Germinal center (tissue), 1 donor: ENCODE measurements at regions not wholly inside any gene's neighbourhood (a gene's known extent, or its start where the extent isn't known, plus 50 kb on each side); places are given as distances from the start of the nearest gene placed in this dataset.
"Not testable (repeated sequence)": the region's sequence is repeated elsewhere in the genome, so short reads cannot be mapped to it uniquely, and the experiment has no call there.

Experiments
- DNase-seq: peaks from one replicate; pipeline ENCODE4 v3.0.0; 2012; ENCODE audit warnings: mixed read lengths, low spot score

DNA sequence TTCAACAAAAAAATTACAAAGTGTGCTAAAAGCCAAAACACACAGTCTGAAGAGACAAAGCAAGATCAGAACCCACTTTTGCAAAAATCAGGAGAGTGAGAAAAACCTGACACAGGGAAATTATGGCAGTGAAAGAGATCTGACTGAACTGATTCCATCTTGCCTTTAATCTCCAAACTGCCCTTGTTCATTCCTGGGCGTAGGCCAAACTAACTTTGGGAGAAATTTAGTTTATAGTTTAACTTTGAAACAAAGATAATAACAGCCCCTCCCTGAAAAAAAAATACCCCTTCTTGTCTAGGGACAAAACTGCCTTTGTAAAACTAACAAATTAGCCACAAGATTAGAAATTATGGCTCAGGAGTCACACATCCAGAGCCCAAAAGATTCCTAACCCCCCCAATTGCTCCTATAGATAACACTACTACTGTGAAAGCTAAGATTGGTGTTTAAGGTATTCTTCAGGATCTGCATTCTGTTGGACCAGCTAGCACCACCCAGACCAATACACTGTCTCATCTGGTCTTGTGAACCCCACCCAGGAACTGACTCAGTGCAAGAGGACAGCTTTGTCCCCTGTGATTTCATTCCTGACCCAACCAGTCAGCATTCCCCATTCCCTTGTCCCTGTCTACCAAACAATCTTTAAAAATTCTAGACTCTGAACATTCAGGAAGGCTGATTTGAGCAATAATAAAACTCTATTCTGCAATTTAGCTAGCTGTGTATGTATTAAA lies 226.1 kb upstream of the SH3BP4 start:
- no peak for DNase-seq

- DNase-seq = no peak
These were observed 227.0 kb upstream of the SH3BP4 start for GRCh38 chr2:234724850-234725249.

DNA sequence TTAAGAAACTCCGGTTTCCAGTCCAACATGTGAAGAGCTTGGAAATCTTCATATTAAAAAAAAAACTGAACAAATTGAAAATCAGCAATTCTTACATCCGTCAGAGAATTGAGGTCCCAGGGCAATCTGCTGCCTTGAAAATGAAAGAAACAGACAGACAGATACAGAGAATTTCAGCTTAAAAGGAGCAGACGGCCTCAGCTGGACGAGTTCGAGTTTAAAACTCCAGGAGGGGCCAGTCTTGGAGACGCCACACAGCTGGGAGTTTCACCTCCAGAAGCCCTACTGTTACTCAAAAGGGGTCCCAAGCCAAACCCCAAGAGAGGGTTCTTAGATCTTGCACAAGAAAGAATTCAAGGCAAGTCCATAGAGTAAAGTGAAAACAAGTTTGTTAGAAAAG lies 226.5 kb upstream of the ARL4C start:
- no peak for DNase-seq

- DNase-seq = no peak
These were observed 225.3 kb upstream of the ARL4C start for GRCh38 chr2:234722176-234722575.

DNA sequence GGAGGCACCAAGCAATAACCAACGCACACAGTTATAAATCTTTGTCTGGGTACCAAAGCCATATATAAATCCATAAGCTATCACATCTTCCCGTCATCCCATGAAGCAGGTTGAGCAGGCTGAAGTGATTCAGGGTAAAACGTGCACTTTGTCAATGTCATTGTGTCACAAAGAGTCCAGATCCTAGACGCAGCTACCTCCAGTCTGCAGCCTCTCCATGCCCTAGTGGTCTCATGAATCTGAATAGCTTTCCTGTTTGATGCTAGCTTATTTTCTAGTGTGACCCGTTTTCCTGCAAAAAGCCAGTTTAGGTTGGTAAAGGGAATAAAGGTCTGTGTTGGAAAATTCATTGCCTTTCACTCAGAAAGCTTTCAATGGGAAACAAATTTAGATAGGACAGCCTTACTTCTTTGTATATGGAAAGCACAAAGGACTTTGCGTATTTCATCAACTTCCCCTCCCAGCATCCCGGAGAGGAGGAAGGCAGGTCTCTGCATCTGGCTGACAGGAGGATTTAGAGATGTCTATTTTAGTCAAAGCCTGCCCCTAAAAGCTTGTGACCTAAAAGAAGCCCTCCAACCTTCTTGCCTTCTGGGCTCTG lies 222.3 kb upstream of the ARL4C start:
- no peak for DNase-seq

DNA sequence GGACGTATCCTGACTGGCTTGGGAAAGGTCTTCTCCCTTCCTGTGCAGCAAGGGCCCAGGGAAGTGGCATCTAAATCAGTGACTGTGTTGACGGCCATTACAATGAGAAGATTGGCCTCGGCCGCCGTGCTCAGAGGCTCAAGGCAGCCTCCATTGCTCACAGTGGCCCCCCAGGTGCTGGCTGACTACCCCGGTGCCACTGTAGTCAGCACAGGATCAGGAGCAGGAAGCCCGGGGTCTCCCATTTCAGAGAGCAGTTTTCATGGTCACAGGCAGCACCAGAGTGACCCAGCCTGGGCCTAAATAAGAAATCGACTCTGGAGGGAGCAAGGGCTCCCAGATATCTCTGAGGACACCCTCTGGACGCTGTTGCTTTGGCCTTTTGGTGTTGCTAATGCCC lies 219.4 kb upstream of the ARL4C start:
- no peak for DNase-seq

DNA sequence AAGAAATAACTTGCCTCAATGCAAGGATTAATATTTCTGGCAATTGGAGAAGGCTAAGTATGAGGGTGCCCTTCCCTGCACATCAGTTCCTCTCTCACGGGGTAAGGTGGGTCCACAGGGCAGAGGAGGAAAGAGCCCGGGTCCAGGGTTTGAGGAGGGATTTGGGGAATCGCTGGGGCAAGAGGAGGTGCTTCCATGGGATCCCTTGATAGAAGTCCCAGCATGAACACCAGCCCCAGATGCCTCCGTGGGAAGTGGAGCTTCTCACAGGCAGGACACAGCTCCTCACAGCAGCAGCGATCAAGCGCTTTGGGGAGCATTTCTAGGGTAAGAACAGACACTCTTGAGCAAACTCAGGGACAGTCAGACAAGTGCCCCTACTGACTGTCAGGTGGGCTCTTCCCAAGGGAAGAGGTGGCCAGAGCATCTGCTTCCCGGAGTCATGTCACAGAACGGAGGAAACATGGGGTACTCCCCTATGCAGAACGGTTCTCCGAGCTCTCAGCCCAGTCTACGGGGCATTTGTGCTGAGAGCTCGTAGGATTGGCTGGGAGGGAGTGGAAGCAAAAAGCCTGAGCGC lies 218.9 kb upstream of the ARL4C start:
- DNase-seq = no peak

DNA sequence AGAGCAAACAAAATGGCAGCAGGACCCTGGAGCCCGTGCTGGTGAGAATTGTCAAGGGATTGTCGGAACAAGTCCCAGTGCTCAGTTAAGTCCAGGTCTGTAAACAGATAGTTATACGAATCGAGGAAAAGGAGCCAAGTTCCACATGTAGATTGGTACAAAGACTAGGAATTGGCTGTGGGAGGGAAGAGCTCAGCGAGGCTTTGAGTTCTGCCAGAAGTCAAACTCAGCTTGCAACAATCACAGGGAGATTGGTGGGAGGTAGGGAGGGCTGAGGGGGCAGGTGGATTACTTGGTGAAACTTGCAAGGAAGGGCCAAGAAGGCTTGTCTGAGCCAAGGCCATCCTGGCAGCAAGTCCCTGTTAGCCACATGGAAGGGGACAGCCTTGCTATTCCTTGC lies 217.8 kb upstream of the ARL4C start:
- DNase-seq = no peak

DNA sequence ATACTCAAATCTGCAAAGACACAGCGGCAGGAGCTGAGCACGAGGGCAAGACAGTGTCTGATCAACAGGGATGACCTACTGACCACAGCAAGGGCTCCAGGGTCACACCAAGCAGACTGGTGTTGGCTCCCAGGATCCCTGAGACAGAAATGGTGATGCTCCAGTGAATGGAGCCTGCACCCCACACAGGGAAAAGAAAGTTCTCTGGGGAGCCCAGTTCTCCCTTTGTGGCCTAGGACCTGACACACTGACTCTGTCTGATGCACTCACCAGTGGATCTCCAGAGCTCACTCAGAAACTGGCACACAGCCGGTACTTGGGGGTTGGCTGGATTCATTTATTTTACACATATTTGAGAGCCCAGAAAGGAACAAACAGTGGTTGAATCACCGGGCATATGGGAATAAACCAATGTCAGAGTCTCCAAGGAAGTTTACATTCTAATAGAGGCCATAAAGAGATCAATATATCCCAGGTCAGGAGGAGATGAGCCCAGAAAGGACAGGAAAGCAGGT lies 215.6 kb upstream of the ARL4C start:
- no peak for DNase-seq

DNA sequence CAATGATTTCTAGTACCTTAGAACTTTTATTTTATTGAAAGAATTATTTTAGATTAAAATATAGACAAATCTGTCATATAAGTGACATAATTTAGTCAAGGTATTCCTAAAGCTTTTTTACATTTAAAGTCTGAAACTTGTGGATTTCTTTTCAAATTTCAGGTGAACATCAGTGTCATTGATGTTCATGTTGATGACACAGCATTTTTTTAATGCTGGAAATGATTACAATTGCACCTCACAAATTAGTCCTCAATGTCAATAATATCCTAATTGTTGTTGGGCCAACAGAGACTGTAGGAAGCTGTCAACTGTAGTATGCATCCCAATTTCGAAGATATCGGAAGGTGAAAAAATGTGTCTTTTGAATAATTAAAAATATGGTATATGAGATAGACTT lies 214.4 kb upstream of the ARL4C start:
- no peak for DNase-seq

DNA sequence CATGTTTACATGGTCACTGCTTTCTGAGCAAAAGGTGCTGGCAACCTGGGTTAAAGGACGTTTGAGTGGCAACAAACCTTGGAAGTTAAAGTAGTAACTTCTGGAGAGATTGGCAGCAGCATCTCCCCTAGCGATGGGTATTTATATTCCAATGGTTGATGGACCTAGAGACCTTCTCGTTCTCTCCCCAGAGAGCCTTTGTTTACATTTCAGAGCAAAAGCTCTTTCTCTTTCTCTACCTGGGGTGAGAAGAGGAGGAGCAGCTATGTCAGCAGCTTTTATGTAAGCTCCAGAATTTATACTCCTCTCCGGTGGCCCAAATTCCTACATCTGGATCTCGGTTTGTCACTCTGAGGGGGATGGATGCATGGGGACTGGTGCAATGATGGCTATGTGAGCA lies 213.7 kb upstream of the ARL4C start:
- DNase-seq = no peak

- DNase-seq = no peak
These were observed 213.2 kb upstream of the ARL4C start for GRCh38 chr2:234710066-234710465.

DNA sequence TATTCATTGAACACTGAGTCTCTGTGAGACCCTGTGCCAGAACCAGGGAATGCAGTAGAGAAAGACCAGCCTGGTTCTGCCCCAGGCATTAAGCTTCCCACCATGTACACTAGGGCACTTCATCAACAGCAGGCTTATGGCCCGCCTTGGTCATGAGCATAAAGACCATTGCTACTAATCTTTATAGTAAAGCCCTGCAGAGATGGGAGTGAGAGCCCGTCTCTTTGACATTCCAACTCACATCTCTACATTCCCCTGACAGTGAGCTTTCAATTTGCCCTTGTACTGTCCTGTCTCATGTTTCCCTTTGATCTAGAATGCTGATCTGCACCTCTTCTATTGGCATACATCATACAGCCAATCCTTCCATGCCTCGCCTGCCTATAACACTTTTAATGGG lies 211.8 kb upstream of the ARL4C start:
- no peak for DNase-seq

- DNase-seq = no peak
These were observed 211.3 kb upstream of the ARL4C start for GRCh38 chr2:234708091-234708683.

- no peak for DNase-seq
These were observed 209.2 kb upstream of the ARL4C start for GRCh38 chr2:234706086-234706485.

DNA sequence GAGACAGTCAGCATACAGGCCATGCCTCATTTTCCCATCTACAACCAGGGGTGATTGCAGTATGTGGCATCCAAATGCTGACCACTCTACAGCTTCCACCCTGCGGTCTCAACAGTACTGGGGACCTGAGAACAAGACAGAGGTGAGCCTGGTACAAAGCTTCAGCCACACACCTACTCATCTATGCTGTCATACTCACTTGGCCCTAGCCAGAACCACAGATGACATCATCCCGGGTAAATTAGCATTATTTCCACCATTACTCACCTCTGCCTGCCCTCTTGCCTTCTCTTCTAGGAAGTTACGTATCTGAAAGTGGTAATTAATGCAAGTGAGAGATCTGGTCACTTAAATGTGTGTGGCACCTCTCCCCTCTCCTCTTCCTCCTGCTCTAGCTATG lies 208.2 kb upstream of the ARL4C start:
- no peak for DNase-seq

- no peak for DNase-seq
These were observed 206.4 kb upstream of the ARL4C start for GRCh38 chr2:234703258-234703657.

GRCh38 chr2:234702731-234703225 lies 205.9 kb upstream of the ARL4C start:
- DNase-seq = no peak

DNA sequence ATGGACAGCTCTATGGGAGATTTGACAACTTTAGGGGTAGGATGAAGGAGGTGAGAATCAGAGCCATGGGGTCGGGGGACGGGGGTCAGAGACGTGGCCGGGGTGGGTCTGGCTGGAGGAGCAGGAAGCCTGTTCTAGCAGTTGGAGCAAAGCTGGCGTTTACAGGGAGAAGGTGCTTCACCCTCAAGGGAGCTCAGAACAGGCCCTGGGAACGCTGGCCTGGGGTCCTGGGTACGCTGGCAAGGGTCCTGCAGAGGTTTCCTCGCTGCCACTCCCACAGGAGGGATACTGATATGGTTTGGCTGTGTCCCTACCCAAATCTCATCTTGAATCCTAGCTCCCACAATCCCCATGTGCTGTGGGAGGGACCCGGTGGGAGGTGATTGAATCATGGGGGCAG lies 205.0 kb upstream of the ARL4C start:
- DNase-seq = no peak

DNA sequence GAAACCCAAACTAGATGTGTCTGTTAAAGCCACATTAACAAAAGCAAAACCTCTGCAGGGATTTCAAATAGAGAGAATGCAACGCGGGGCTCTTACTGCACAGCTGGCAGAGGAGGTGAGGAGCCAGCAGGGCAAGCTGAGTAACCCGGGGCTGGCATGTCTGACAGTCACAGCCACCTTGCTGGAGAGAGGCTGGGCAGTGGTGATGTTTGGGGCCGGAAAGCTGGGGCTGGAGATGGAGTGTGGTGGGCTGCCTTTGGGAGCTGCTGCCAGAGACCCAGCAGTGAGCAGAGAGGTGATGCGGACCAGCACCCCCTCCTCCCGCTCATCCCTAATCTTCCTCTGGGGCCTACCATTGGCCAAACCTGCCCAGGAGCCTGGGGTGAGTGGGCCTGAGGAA lies 204.5 kb upstream of the ARL4C start:
- no peak for DNase-seq

- DNase-seq = no peak
These were observed 202.6 kb upstream of the ARL4C start for GRCh38 chr2:234699456-234699855.

DNA sequence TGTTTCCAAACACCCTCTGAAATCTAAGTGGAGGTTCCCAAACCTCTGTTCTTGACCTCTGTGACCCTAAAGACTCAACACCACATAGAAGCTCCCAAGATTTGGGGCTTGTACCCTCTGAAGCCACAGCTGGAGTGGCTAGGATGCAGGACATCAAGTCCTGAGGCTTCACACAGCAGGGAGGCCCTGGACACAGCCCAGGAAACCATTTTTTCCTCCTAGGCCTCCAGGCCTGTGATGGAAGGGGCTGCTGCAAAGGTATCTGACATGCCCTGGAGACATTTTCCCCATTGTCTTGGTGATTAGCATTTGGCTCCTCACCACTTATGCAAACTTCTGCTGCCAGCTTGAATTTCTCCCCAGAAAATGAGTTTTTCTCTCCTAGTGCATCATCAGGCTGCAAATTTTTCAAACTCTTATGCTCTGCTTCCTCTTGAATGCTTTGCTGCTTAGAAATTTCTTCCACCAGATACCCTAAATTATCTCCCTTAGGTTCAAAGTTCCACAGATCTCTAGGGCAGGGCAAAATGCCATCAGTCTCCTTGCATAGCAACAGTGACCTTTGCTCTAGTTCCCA lies 200.5 kb upstream of the ARL4C start:
- DNase-seq = not testable (repeated sequence)

GRCh38 chr2:234695981-234696380 lies 199.1 kb upstream of the ARL4C start:
- DNase-seq = no peak
